Epithelial cell of esophagus (primary cell): ENCODE measurements at regions not wholly inside any gene's neighbourhood (a gene's known extent, or its start where the extent isn't known, plus 50 kb on each side); places are given as distances from the start of the nearest gene placed in this dataset.

ENCODE experiments used
- DNase-seq: peaks from one replicate; pipeline ENCODE4 v3.0.0; 2010; ENCODE audit warnings: low read depth
- H3K4me3 ChIP-seq: 2 replicates; pipeline ENCODE4 v1.5.1; 2011; ENCODE audit warnings: mild to moderate bottlenecking, low read length, control low read depth
- CTCF ChIP-seq: IDR thresholded peaks from 2 replicates; pipeline ENCODE4 v1.5.1; 2011; ENCODE audit warnings: low read depth, mild to moderate bottlenecking, low read length, control low read depth, inconsistent platforms; ENCODE audit not compliant: insufficient read depth; ENCODE audit errors: missing control alignments

- no peak for TF ChIP-seq CTCF
- peak; percentile 57 for DNase-seq
- no peak overlapping the region for H3K4me3 ChIP-seq
Observed at GRCh38 chr11:27886857-27887256, 186.6 kb upstream of the BDNF start.

- H3K4me3 ChIP-seq = no peak overlapping the region
- TF ChIP-seq CTCF = no peak
- no peak for DNase-seq
Observed at GRCh38 chr11:27882066-27882697, 181.9 kb upstream of the BDNF start.

GRCh38 chr11:27875831-27876775 lies 175.8 kb upstream of the BDNF start:
- no peak overlapping the region for H3K4me3 ChIP-seq
- no peak for TF ChIP-seq CTCF
- DNase-seq = peak; percentile 14

- TF ChIP-seq CTCF = no peak
- DNase-seq = no peak
- no peak overlapping the region for H3K4me3 ChIP-seq
Observed at GRCh38 chr11:27874998-27875830, 175.0 kb upstream of the BDNF start.

GRCh38 chr11:27873664-27874063 lies 173.4 kb upstream of the BDNF start:
- H3K4me3 ChIP-seq = no peak overlapping the region
- TF ChIP-seq CTCF = no peak
- DNase-seq = no peak

GRCh38 chr11:27871056-27871455 lies 170.8 kb upstream of the BDNF start:
- no peak for DNase-seq
- no peak for TF ChIP-seq CTCF
- H3K4me3 ChIP-seq = no peak overlapping the region
